ENCODE measurements at regions not wholly inside any gene's neighbourhood (a gene's known extent, or its start where the extent isn't known, plus 50 kb on each side); places are given as distances from the start of the nearest gene placed in this dataset.

DNA sequence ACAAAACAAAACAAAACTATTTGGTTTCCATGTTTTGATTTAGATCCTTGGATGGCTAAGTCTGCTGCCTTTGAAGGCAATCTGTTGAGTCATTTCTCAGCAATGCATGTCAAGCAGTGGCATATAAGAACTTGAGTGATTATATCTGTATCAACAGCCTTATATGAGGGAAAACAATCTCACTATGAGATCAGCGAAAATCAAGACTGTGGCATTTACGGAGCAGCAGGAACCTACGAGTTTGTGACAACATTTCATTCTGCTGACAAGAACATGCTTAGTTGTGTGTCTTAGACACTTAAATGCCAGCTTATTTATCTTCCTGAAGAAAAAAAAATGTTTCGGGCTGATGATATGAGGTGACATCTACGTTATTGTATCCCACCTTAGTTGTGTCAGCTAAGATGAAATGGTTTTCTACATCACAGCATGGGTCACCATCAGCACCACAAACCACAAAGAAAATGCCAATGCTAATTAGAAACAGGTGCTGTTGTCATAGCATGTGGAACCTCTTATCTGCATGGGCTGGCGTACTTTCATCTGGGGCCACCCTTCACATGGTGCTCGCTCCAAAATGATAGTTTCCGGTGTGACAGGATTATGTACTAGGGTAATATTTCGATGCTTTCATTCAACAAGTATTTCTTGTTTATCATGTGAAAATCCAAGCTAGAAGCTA is 1085.5 kb downstream of the SORCS1 start:
- H3K27me3 ChIP-seq (ENCODE audit: insufficient read depth, low read length) = no peaks in the 10 kb centered on the region
- whole genome bisulfite sequencing (ENCODE audit: extremely low coverage, insufficient coverage, insufficient read length) = no CpG with 5 or more reads among the region's 9 CpGs

DNA sequence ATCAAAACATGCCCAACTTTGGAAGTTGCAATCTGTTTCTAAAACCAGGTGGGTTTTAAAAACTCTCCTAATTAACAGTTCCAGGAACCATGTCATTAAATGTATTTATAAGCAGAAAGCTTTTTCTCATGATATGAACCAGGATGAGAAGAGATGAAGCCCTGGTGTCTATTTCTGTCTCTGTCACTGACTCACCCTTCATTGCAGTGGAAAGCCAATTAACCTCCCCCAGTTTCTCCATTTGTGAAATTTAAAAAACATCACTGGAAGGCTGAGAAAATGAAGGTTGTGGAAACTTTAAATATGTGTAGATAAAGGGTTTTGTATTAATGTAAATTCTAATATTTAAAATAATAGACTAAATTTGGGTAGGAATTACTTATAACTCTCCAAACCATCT is 1088.0 kb downstream of the SORCS1 start:
- H3K23ac ChIP-seq (ENCODE audit: low read length) = no peak overlapping the region
- no peak overlapping the region for H3K27ac ChIP-seq (ENCODE audit: low read depth, low read length)
- H3K79me2 ChIP-seq (ENCODE audit: control insufficient read depth, insufficient read depth, low read length, poor library complexity) = no peaks in the 10 kb centered on the region
- no peak overlapping the region for H2BK12ac ChIP-seq (ENCODE audit: low read length)
- H2AK5ac ChIP-seq (ENCODE audit: low read length) = no peak overlapping the region
- H2BK120ac ChIP-seq (ENCODE audit: insufficient read depth, low read length, poor library complexity) = no peak overlapping the region
- H4K91ac ChIP-seq (ENCODE audit: low read depth, low read length) = no peak overlapping the region
- no peak overlapping the region for H2AFZ ChIP-seq (ENCODE audit: insufficient read depth, low read length, poor library complexity)
- H2BK5ac ChIP-seq (ENCODE audit: low read depth, low read length, poor library complexity) = no peak overlapping the region
- no peak overlapping the region for H3K4me3 ChIP-seq (ENCODE audit: low read depth, low read length)
- H3K14ac ChIP-seq (ENCODE audit: low read length) = no peak overlapping the region
- no peak for DNase-seq
- H3K79me1 ChIP-seq (ENCODE audit: low read length) = no peaks in the 10 kb centered on the region
- H3K36me3 ChIP-seq (ENCODE audit: control insufficient read depth in 1 of 2, insufficient read depth in 2 of 2, low read length in 2 of 2) = no peaks in the 10 kb centered on the region
- H3K9me3 ChIP-seq (ENCODE audit: insufficient read depth, low read depth, low read length) = no peaks in the 10 kb centered on the region
- no peaks in the 10 kb centered on the region for H3K4me1 ChIP-seq (ENCODE audit: control insufficient read depth in 1 of 2, insufficient read depth in 2 of 2, low read length in 2 of 2)
- no peaks in the 10 kb centered on the region for H3K27me3 ChIP-seq (ENCODE audit: insufficient read depth, low read length)
- H3K9ac ChIP-seq (ENCODE audit: low read length) = no peak overlapping the region
- H4K12ac ChIP-seq (ENCODE audit: low read depth, low read length) = no peak overlapping the region
- no peak overlapping the region for H4K8ac ChIP-seq (ENCODE audit: low read depth, low read length)
- H3K4me2 ChIP-seq (ENCODE audit: low read length) = no peak overlapping the region
- no peak overlapping the region for H3K4ac ChIP-seq (ENCODE audit: low read depth, low read length)
- no peak overlapping the region for H3K18ac ChIP-seq (ENCODE audit: low read length)

More for the DNA sequence above, 1085.5 kb downstream of the SORCS1 start:
- Histone ChIP-seq H3K18ac (ENCODE audit: low read length) (no peak overlapping the region), H3K4me3 (ENCODE audit: low read depth, low read length) (no peak overlapping the region), H2BK120ac (ENCODE audit: insufficient read depth, low read length, poor library complexity) (no peak overlapping the region), H4K12ac (ENCODE audit: low read depth, low read length) (no peak overlapping the region), H2AK5ac (ENCODE audit: low read length) (no peak overlapping the region), H3K4me2 (ENCODE audit: low read length) (no peak overlapping the region), H3K9me3 (ENCODE audit: insufficient read depth, low read depth, low read length) (no peaks in the 10 kb centered on the region), H3K9ac (ENCODE audit: low read length) (no peak overlapping the region), H3K27ac (ENCODE audit: low read depth, low read length) (no peak overlapping the region), H2AFZ (ENCODE audit: insufficient read depth, low read length, poor library complexity) (no peak overlapping the region), H4K91ac (ENCODE audit: low read depth, low read length) (no peak overlapping the region), H2BK5ac (ENCODE audit: low read depth, low read length, poor library complexity) (no peak overlapping the region), H3K4me1 (ENCODE audit: control insufficient read depth in 1 of 2, insufficient read depth in 2 of 2, low read length in 2 of 2) (no peaks in the 10 kb centered on the region), H3K23ac (ENCODE audit: low read length) (no peak overlapping the region), H3K4ac (ENCODE audit: low read depth, low read length) (no peak overlapping the region), H4K8ac (ENCODE audit: low read depth, low read length) (no peak overlapping the region), H3K79me1 (ENCODE audit: low read length) (no peaks in the 10 kb centered on the region), H3K79me2 (ENCODE audit: control insufficient read depth, insufficient read depth, low read length, poor library complexity) (no peaks in the 10 kb centered on the region), H3K14ac (ENCODE audit: low read length) (no peak overlapping the region), H3K36me3 (ENCODE audit: control insufficient read depth in 1 of 2, insufficient read depth in 2 of 2, low read length in 2 of 2) (no peaks in the 10 kb centered on the region), H2BK12ac (ENCODE audit: low read length) (no peak overlapping the region)
- DNase-seq = no peak

DNA sequence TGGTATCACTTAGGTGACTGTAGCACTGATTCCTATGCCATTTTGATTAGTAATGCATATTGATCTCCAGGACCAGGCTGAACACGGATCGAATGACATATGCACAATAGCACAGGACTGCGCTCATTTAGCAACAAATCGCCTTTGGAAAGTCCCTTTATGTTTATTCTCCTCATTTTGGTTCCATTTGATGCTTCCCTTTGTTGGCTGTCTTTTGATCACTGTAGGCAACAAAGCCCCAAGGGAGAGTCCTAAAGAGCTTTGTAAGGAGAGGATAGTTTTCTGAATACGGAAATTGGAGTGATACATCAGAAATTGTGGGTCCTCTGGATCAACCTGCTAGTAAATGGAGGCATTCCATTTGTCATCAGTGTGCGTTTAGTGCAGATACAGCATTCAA is 1111.4 kb downstream of the SORCS1 start:
- Histone ChIP-seq H3K4me2 (ENCODE audit: low read length) (no peak overlapping the region), H4K8ac (ENCODE audit: low read depth, low read length) (no peak overlapping the region), H3K36me3 (ENCODE audit: control insufficient read depth in 1 of 2, insufficient read depth in 2 of 2, low read length in 2 of 2) (no peaks in the 10 kb centered on the region), H3K79me1 (ENCODE audit: low read length) (no peaks in the 10 kb centered on the region), H4K12ac (ENCODE audit: low read depth, low read length) (no peak overlapping the region), H3K27ac (ENCODE audit: low read depth, low read length) (no peak overlapping the region), H3K4me1 (ENCODE audit: control insufficient read depth in 1 of 2, insufficient read depth in 2 of 2, low read length in 2 of 2) (no peaks in the 10 kb centered on the region), H4K91ac (ENCODE audit: low read depth, low read length) (no peak overlapping the region), H3K27me3 (ENCODE audit: insufficient read depth, low read length) (no peaks in the 10 kb centered on the region), H3K14ac (ENCODE audit: low read length) (no peak overlapping the region), H2BK120ac (ENCODE audit: insufficient read depth, low read length, poor library complexity) (no peak overlapping the region), H3K4me3 (ENCODE audit: low read depth, low read length) (no peak overlapping the region), H2AK5ac (ENCODE audit: low read length) (no peak overlapping the region), H3K18ac (ENCODE audit: low read length) (no peak overlapping the region), H3K79me2 (ENCODE audit: control insufficient read depth, insufficient read depth, low read length, poor library complexity) (no peaks in the 10 kb centered on the region), H3K4ac (ENCODE audit: low read depth, low read length) (no peak overlapping the region), H2AFZ (ENCODE audit: insufficient read depth, low read length, poor library complexity) (no peak overlapping the region), H2BK5ac (ENCODE audit: low read depth, low read length, poor library complexity) (no peak overlapping the region), H3K23ac (ENCODE audit: low read length) (no peak overlapping the region), H3K9ac (ENCODE audit: low read length) (no peak overlapping the region), H3K9me3 (ENCODE audit: insufficient read depth, low read depth, low read length) (no peaks in the 10 kb centered on the region), H2BK12ac (ENCODE audit: low read length) (no peak overlapping the region)
- WGBS (ENCODE audit: extremely low coverage, insufficient coverage, insufficient read length) = no CpG with 5 or more reads among the region's 6 CpGs
- DNase-seq = no peak

DNA sequence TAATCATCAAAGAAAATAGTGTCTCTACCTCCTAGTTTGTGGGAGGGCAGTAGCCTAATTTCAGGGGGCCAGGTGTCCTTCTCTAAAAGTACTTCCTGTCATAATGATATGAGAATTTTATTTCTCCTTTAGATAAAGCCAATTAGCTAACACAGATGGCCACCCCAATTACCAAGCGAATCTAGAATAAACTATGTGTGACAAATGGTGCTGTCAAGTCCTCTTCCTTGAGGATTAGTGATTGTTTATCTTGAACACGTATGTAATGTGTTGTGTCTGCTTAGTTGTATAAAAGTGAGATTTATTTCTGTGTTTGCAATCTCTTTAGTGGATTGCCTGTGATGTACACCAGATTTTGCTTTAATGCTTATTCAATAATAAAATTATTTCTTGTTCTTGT is 1120.0 kb downstream of the SORCS1 start:
- Histone ChIP-seq H4K91ac (ENCODE audit: low read depth, low read length) (no peak overlapping the region), H3K27me3 (ENCODE audit: insufficient read depth, low read length) (no peaks in the 10 kb centered on the region), H3K27ac (ENCODE audit: low read depth, low read length) (no peak overlapping the region), H3K4ac (ENCODE audit: low read depth, low read length) (no peak overlapping the region), H4K8ac (ENCODE audit: low read depth, low read length) (no peak overlapping the region), H3K79me1 (ENCODE audit: low read length) (no peaks in the 10 kb centered on the region), H2BK12ac (ENCODE audit: low read length) (no peak overlapping the region), H3K9ac (ENCODE audit: low read length) (no peak overlapping the region), H2BK5ac (ENCODE audit: low read depth, low read length, poor library complexity) (no peak overlapping the region), H4K12ac (ENCODE audit: low read depth, low read length) (no peak overlapping the region), H3K79me2 (ENCODE audit: control insufficient read depth, insufficient read depth, low read length, poor library complexity) (no peaks in the 10 kb centered on the region), H3K36me3 (ENCODE audit: control insufficient read depth in 1 of 2, insufficient read depth in 2 of 2, low read length in 2 of 2) (no peaks in the 10 kb centered on the region), H3K4me2 (ENCODE audit: low read length) (no peak overlapping the region), H3K23ac (ENCODE audit: low read length) (no peak overlapping the region), H2AK5ac (ENCODE audit: low read length) (no peak overlapping the region), H2BK120ac (ENCODE audit: insufficient read depth, low read length, poor library complexity) (no peak overlapping the region), H3K18ac (ENCODE audit: low read length) (no peak overlapping the region), H3K4me1 (ENCODE audit: control insufficient read depth in 1 of 2, insufficient read depth in 2 of 2, low read length in 2 of 2) (no peaks in the 10 kb centered on the region), H2AFZ (ENCODE audit: insufficient read depth, low read length, poor library complexity) (no peak overlapping the region), H3K14ac (ENCODE audit: low read length) (no peak overlapping the region), H3K4me3 (ENCODE audit: low read depth, low read length) (no peak overlapping the region), H3K9me3 (ENCODE audit: insufficient read depth, low read depth, low read length) (no peaks in the 10 kb centered on the region)
- WGBS (ENCODE audit: extremely low coverage, insufficient coverage, insufficient read length) = no CpG with 5 or more reads among the region's 2 CpGs
- no peak for DNase-seq

All from trophoblast cell (in vitro differentiated cells and primary cell).